ENCODE measurements at regions not wholly inside any gene's neighbourhood (a gene's known extent, or its start where the extent isn't known, plus 50 kb on each side); places are given as distances from the start of the nearest gene placed in this dataset.
A peak's percentile ranks its signal among the peaks of the same experiment; 100 is the strongest.

GRCh38 chr20:52496191-52496590 lies 304.6 kb upstream of the ZFP64 start:
- Histone ChIP-seq H3K27me3 (ENCODE audit: control insufficient read depth, insufficient read depth, low read length) (no peaks in the 10 kb centered on the region), H3K36me3 (ENCODE audit: control insufficient read depth, insufficient read depth, low read length) (no peaks in the 10 kb centered on the region), H3K4me3 (ENCODE audit: low read depth, low read length) (no peak overlapping the region)
- FAIRE-seq (no peak), DNase-seq (ENCODE audit: low read depth) (no peak)
- TF ChIP-seq CTCF (IDR thresholded peaks at IDR 0.05; ENCODE audit: insufficient read depth, low read length, severe bottlenecking), result no peak

GRCh38 chr20:52494244-52494643 lies 302.7 kb upstream of the ZFP64 start:
- peak; percentile 36 for FAIRE-seq
- H3K4me3 ChIP-seq (ENCODE audit: low read depth, low read length), result no peak overlapping the region
- no peak for TF ChIP-seq CTCF (IDR thresholded peaks at IDR 0.05; ENCODE audit: insufficient read depth, low read length, severe bottlenecking)
- DNase-seq (ENCODE audit: low read depth), result peak; percentile 98
- no peaks in the 10 kb centered on the region for H3K27me3 ChIP-seq (ENCODE audit: control insufficient read depth, insufficient read depth, low read length)
- no peaks in the 10 kb centered on the region for H3K36me3 ChIP-seq (ENCODE audit: control insufficient read depth, insufficient read depth, low read length)

GRCh38 chr20:52493171-52493721 lies 301.7 kb upstream of the ZFP64 start:
- FAIRE-seq (no peak), DNase-seq (ENCODE audit: low read depth) (peak; percentile 64)
- Histone ChIP-seq H3K4me3 (ENCODE audit: low read depth, low read length) (no peak overlapping the region), H3K36me3 (ENCODE audit: control insufficient read depth, insufficient read depth, low read length) (no peaks in the 10 kb centered on the region), H3K27me3 (ENCODE audit: control insufficient read depth, insufficient read depth, low read length) (no peaks in the 10 kb centered on the region)
- no peak for TF ChIP-seq CTCF (IDR thresholded peaks at IDR 0.05; ENCODE audit: insufficient read depth, low read length, severe bottlenecking)

- no peak overlapping the region for H3K4me3 ChIP-seq (ENCODE audit: low read depth, low read length)
- H3K27me3 ChIP-seq (ENCODE audit: control insufficient read depth, insufficient read depth, low read length), result no peaks in the 10 kb centered on the region
- DNase-seq (ENCODE audit: low read depth), result peak; percentile 96
- peak; percentile 97 for FAIRE-seq
- no peak for TF ChIP-seq CTCF (IDR thresholded peaks at IDR 0.05; ENCODE audit: insufficient read depth, low read length, severe bottlenecking)
- no peaks in the 10 kb centered on the region for H3K36me3 ChIP-seq (ENCODE audit: control insufficient read depth, insufficient read depth, low read length)
Measured at GRCh38 chr20:52490711-52491430, 299.3 kb upstream of the ZFP64 start.

GRCh38 chr20:52484438-52484837 lies 292.9 kb upstream of the ZFP64 start:
- DNase-seq (ENCODE audit: low read depth) (peak; percentile 84), FAIRE-seq (no peak)
- no peaks in the 10 kb centered on the region for H3K36me3 ChIP-seq (ENCODE audit: control insufficient read depth, insufficient read depth, low read length)
- no peak for TF ChIP-seq CTCF (IDR thresholded peaks at IDR 0.05; ENCODE audit: insufficient read depth, low read length, severe bottlenecking)
- no peaks in the 10 kb centered on the region for H3K27me3 ChIP-seq (ENCODE audit: control insufficient read depth, insufficient read depth, low read length)
- H3K4me3 ChIP-seq (ENCODE audit: low read depth, low read length), result no peak overlapping the region

GRCh38 chr20:52483382-52483781 lies 291.8 kb upstream of the ZFP64 start:
- H3K4me3 ChIP-seq (ENCODE audit: low read depth, low read length), result no peak overlapping the region
- no peak for DNase-seq (ENCODE audit: low read depth)
- H3K36me3 ChIP-seq (ENCODE audit: control insufficient read depth, insufficient read depth, low read length), result no peaks in the 10 kb centered on the region
- TF ChIP-seq CTCF (IDR thresholded peaks at IDR 0.05; ENCODE audit: insufficient read depth, low read length, severe bottlenecking), result no peak
- FAIRE-seq, result no peak
- H3K27me3 ChIP-seq (ENCODE audit: control insufficient read depth, insufficient read depth, low read length), result no peaks in the 10 kb centered on the region

Data from bronchial epithelial cell (primary cell).